ENCODE measurements at regions not wholly inside any gene's neighbourhood (a gene's known extent, or its start where the extent isn't known, plus 50 kb on each side); places are given as distances from the start of the nearest gene placed in this dataset.

DNA sequence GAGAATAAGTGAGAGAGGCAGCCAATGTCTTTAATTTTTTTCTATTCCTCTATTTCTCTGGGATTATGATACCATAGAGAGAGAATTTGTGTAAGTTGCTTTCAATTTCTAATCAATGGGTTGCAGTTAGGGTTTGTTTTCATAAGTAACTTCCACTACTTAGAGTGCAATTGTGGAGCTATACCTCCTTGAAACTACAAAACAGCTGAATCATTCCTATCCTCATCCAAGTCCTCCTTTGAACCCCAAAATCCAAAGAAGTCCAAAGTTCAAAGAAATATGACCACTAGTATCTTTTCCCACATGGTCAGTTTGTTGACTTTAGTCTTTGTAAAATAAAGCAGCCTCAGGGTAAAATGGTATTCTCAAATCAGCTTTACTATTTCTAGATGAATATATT, 1085.4 kb upstream of the INTU start:
- no peaks in the 10 kb centered on the region for H3K36me3 ChIP-seq (ENCODE audit: control insufficient read depth in 4 of 4, insufficient read depth in 4 of 4, low read length in 4 of 4)
- H3K9me3 ChIP-seq (ENCODE audit: control insufficient read depth in 4 of 4, insufficient read depth in 3 of 4, low read length in 3 of 4) = no peaks in the 10 kb centered on the region
- no peak overlapping the region for H3K9ac ChIP-seq (ENCODE audit: insufficient read depth in 1 of 2, low read length in 2 of 2)
- no peak for DNase-seq
- H3K4me1 ChIP-seq (ENCODE audit: control insufficient read depth in 5 of 5, insufficient read depth in 5 of 5, low read length in 5 of 5) = peaks cover 0 to under 1% (median 0%) of the 10 kb centered on the region in 5 donors
- no peak overlapping the region for H3K4me3 ChIP-seq
- ATAC-seq (ENCODE audit: insufficient read depth, low FRiP score) = no peak
- H3K27me3 ChIP-seq (ENCODE audit: control insufficient read depth in 3 of 3, insufficient read depth in 3 of 3, low read length in 2 of 3) = no peaks in the 10 kb centered on the region
- TF ChIP-seq, protein P1, sequence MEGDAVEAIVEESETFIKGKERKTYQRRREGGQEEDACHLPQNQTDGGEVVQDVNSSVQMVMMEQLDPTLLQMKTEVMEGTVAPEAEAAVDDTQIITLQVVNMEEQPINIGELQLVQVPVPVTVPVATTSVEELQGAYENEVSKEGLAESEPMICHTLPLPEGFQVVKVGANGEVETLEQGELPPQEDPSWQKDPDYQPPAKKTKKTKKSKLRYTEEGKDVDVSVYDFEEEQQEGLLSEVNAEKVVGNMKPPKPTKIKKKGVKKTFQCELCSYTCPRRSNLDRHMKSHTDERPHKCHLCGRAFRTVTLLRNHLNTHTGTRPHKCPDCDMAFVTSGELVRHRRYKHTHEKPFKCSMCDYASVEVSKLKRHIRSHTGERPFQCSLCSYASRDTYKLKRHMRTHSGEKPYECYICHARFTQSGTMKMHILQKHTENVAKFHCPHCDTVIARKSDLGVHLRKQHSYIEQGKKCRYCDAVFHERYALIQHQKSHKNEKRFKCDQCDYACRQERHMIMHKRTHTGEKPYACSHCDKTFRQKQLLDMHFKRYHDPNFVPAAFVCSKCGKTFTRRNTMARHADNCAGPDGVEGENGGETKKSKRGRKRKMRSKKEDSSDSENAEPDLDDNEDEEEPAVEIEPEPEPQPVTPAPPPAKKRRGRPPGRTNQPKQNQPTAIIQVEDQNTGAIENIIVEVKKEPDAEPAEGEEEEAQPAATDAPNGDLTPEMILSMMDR (IDR thresholded peaks at IDR 0.05; ENCODE audit: control extremely low read depth, extremely low read depth) = no peak
- H3K27ac ChIP-seq (ENCODE audit: low read depth in 1 of 2, low read length in 1 of 2) = no peak overlapping the region

DNA sequence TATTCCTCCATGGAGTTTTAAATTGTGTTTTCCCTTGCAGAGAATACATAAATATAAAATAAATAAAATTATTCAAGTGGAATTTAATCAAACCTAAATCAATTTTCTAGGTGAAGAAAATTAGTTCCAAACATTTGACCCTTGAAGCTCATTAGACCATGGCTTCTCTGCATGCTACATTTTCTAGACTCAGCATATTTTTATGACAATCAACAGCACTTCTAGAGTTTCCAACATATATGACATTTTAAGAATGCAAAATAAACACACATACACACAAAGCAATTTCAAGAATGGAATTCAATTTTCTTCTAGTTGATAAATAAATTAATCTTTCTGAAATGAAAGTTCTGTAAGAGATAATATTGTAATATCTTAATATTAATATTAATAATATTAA, 1083.9 kb upstream of the INTU start:
- no peak overlapping the region for H3K4me3 ChIP-seq
- no peaks in the 10 kb centered on the region for H3K9me3 ChIP-seq (ENCODE audit: control insufficient read depth in 4 of 4, insufficient read depth in 3 of 4, low read length in 3 of 4)
- H3K9ac ChIP-seq (ENCODE audit: insufficient read depth in 1 of 2, low read length in 2 of 2) = no peak overlapping the region
- no peaks in the 10 kb centered on the region for H3K27me3 ChIP-seq (ENCODE audit: control insufficient read depth in 3 of 3, insufficient read depth in 3 of 3, low read length in 2 of 3)
- TF ChIP-seq, protein P1 (IDR thresholded peaks at IDR 0.05; ENCODE audit: control extremely low read depth, extremely low read depth) = no peak
- H3K27ac ChIP-seq (ENCODE audit: low read depth in 1 of 2, low read length in 1 of 2) = no peak overlapping the region
- no peak for DNase-seq
- H3K36me3 ChIP-seq (ENCODE audit: control insufficient read depth in 4 of 4, insufficient read depth in 4 of 4, low read length in 4 of 4) = no peaks in the 10 kb centered on the region
- no peak for ATAC-seq (ENCODE audit: insufficient read depth, low FRiP score)
- peaks cover 0 to 3% (median 0%) of the 10 kb centered on the region in 5 donors for H3K4me1 ChIP-seq (ENCODE audit: control insufficient read depth in 5 of 5, insufficient read depth in 5 of 5, low read length in 5 of 5)

DNA sequence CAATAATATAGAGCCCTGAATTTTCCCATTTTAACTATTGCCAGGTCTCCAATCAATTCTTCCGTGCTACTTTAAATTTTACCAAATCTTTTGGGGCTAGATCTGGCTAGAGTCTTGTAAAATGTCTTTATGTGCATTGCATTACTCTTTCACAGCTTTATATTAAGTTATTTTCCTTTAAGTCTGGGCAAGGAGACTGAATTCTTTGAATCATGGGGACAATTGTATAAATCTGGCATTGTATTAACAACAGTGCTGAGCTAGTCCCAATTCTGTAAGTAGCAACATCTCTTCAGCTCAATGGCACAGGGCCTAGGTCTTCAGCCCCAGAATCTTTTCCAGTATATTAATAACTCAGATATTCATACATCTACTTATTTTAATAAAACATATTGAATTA, 1080.4 kb upstream of the INTU start:
- no peaks in the 10 kb centered on the region for H3K27me3 ChIP-seq (ENCODE audit: control insufficient read depth in 3 of 3, insufficient read depth in 3 of 3, low read length in 2 of 3)
- WGBS, 2 donors = 36 to 52% methylated on average over 1 of the region's 1 CpG
- H3K4me3 ChIP-seq = no peak overlapping the region
- H3K27ac ChIP-seq (ENCODE audit: low read depth in 1 of 2, low read length in 1 of 2) = no peak overlapping the region
- H3K4me1 ChIP-seq (ENCODE audit: control insufficient read depth in 5 of 5, insufficient read depth in 5 of 5, low read length in 5 of 5) = peaks cover 0 to 3% (median 0%) of the 10 kb centered on the region in 5 donors
- no peaks in the 10 kb centered on the region for H3K36me3 ChIP-seq (ENCODE audit: control insufficient read depth in 4 of 4, insufficient read depth in 4 of 4, low read length in 4 of 4)
- H3K9ac ChIP-seq (ENCODE audit: insufficient read depth in 1 of 2, low read length in 2 of 2) = no peak overlapping the region
- no peaks in the 10 kb centered on the region for H3K9me3 ChIP-seq (ENCODE audit: control insufficient read depth in 4 of 4, insufficient read depth in 3 of 4, low read length in 3 of 4)
- ATAC-seq (ENCODE audit: insufficient read depth, low FRiP score) (no peak), DNase-seq (peak in 1 of 3 donors; percentile 22)
- TF ChIP-seq, protein P1 (IDR thresholded peaks at IDR 0.05; ENCODE audit: control extremely low read depth, extremely low read depth) = no peak

DNA sequence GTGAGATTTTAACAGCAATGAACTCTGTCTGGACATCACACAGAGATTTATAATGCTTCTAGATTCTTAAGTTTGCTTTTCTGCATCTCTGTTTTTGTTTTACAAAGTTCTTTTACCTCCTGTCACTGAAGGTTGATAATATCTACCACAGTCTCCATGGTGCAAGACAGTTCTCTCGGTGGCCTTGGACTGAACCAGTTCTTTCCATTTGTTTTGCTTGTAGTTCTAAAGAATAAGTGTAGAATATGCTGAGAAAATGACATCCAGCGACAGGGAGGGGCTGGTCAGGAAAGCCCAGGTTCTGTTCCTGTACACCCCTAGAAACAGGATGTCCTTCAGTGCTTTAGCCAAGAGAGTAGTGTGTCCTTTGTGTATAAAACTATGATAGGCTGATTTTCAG, 1079.5 kb upstream of the INTU start:
- TF ChIP-seq, protein P1 (IDR thresholded peaks at IDR 0.05; ENCODE audit: control extremely low read depth, extremely low read depth) = no peak
- DNase-seq (no peak), ATAC-seq (ENCODE audit: insufficient read depth, low FRiP score) (no peak)
- H3K27me3 ChIP-seq (ENCODE audit: control insufficient read depth in 3 of 3, insufficient read depth in 3 of 3, low read length in 2 of 3) = no peaks in the 10 kb centered on the region
- no peak overlapping the region for H3K4me3 ChIP-seq
- H3K9me3 ChIP-seq (ENCODE audit: control insufficient read depth in 4 of 4, insufficient read depth in 3 of 4, low read length in 3 of 4) = no peaks in the 10 kb centered on the region
- H3K9ac ChIP-seq (ENCODE audit: insufficient read depth in 1 of 2, low read length in 2 of 2) = no peak overlapping the region
- H3K27ac ChIP-seq (ENCODE audit: low read depth in 1 of 2, low read length in 1 of 2) = no peak overlapping the region
- no peaks in the 10 kb centered on the region for H3K36me3 ChIP-seq (ENCODE audit: control insufficient read depth in 4 of 4, insufficient read depth in 4 of 4, low read length in 4 of 4)
- H3K4me1 ChIP-seq (ENCODE audit: control insufficient read depth in 5 of 5, insufficient read depth in 5 of 5, low read length in 5 of 5) = peaks cover 0 to 3% (median 0%) of the 10 kb centered on the region in 5 donors
- 60 to 76% methylated on average over 2 of the region's 2 CpGs for WGBS, 2 donors

Measured in lung (tissue), 11 donors.